ENCODE measurements at regions not wholly inside any gene's neighbourhood (a gene's known extent, or its start where the extent isn't known, plus 50 kb on each side); places are given as distances from the start of the nearest gene placed in this dataset.
"Not testable (repeated sequence)": the region's sequence is repeated elsewhere in the genome, so short reads cannot be mapped to it uniquely, and the experiment has no call there.

DNA sequence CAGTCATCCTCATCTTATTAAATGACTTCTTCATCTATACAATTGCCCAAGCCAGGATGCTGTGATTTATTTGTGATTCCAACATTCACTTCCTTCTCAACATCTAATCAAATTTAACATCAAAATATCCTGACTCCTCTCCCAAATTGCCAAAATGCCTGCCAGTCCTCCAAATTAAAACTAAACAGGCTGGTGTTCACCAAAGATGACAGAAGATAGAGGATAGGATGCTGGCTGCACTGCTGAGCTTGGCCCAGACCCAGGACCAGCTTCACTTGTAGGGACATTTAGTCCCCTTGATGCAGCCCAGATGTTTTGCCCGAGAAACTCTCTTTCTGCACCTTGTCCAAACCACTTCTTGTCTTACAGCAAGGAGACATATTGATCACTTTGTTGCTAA lies 540.0 kb upstream of the CNTNAP5 start:
- DNase-seq (ENCODE audit: low read depth) = no peak

DNA sequence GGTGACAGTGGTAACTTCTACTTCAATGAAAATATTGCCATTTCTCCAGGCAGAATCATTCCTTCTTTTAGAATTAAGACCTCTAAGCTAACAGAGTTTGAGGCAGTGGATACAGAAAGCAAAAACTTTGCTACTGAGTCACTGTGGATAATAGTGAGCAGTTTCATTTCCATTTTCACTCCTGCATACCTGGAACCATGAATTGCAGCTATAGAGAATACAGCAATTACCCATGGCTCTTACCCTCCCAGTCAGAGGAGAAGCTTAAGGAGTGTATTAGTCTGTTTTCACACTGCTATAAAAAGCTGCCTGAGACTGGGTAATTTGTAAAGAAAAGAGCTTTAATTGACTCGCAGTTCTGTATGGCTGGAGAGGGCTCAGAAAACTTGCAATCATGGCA lies 531.4 kb upstream of the CNTNAP5 start:
- DNase-seq (ENCODE audit: low read depth) = no peak

DNA sequence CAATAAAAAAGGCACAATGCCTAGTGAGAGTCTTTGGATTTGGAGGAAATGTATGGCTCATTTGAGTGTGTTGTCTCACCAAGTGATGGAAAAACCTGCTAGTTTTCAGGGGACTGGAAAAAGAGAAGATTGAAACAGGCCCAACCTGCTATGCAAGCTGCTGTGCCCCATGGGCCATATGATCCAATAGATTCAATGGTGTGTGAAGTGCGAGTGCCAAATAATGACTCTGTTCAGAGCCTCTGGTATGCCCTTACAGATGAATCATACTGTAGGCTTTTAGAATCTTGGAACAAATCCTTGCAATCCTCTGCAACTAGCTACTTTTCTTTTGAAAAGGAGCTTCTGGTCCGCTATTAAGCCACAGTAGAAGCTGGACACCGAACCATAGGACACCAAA lies 529.8 kb upstream of the CNTNAP5 start:
- DNase-seq (ENCODE audit: low read depth) = no peak

DNA sequence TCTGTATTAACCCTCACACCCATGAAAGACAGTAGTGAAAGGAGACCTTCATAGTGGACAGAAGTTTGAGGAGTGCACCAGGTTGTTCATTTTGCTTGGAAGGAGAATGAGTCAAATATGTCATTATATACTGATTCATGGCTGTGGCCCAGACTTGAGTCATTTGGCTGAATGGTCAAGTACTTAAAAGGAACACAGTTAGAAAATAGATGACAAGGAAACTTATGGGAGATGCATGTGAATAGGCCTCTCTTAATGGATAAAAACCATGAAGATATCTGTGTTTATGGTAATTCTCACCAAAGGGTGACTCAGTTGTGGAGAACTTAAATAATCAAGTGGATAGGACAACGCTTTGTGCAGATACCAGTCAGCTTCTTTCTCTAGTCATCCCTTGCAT lies 524.7 kb upstream of the CNTNAP5 start:
- no peak for DNase-seq (ENCODE audit: low read depth)

DNA sequence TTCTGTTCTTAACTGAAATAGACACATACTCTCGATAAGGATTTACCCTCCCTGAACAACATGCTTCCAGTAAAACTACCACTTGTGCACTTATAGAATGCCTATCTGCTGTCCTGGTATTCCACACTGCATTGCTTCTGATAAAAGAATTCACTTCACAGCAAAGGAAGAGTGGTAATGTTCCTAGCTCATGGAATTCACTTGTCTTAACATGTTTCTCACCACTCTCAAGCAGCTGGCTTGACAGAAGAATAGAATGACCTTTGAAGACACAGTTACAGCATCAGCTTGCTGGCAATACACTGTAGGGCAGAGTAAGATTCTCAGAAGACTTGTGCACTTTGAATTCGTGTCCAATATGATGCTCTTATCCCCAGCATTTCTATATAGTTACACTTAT lies 524.1 kb upstream of the CNTNAP5 start:
- no peak for DNase-seq (ENCODE audit: low read depth)

DNA sequence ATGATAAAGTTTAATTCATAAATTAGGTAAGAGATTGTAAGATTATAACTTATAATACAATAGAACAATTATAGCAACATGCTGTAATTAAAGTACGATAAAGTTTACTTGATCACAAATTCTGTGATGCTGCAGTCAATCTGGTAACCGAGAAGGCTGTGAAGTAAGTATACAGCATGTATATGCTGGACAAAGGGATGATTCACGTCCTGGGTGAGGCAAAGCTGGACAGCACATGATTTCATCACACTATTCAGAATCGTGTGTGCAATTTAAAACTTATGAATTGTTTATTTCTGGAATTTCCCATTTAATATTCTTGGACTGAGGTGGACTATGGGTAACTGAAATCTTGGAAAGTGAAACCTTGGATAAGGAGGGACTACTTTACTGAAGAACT lies 522.2 kb upstream of the CNTNAP5 start:
- DNase-seq (ENCODE audit: low read depth) = peak; percentile 3

DNA sequence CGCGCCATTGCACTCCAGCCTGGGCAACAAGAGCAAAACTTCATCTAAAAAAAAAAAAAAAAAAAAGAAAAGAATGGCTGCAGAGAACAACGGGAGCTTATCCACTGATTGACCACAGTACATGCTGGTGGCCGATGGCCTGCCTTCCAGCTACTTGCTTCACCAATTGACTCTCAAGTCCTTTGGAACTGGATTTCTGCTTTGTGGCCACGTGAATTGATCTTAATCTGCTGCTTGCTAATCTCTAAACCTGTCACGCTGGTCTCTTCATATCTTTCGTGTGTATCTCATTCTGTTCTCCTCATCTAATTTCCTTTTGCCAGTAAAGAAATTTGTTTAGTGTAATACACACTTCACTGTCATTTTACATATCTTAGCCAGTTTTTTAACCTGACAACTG lies 512.5 kb upstream of the CNTNAP5 start:
- DNase-seq (ENCODE audit: low read depth) = no peak

DNA sequence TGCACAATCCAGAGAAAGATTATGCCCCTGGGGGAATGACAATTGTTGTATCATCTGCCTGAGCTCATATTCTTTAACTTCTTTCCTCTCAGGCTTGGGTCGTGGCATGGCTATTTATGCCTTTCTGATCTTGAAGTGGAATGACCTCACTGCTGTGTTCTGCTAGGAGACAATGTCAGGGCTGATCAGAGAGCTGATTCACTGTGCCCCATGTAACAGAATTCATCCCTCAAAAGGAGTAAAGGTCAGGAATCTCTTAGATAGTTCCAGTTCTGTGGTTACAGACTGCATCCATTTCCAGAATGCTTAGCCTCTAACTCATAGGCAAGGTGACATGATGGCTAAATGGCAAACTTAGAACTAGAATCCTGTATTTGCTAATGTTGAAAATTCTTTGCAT lies 511.7 kb upstream of the CNTNAP5 start:
- no peak for DNase-seq (ENCODE audit: low read depth)

DNA sequence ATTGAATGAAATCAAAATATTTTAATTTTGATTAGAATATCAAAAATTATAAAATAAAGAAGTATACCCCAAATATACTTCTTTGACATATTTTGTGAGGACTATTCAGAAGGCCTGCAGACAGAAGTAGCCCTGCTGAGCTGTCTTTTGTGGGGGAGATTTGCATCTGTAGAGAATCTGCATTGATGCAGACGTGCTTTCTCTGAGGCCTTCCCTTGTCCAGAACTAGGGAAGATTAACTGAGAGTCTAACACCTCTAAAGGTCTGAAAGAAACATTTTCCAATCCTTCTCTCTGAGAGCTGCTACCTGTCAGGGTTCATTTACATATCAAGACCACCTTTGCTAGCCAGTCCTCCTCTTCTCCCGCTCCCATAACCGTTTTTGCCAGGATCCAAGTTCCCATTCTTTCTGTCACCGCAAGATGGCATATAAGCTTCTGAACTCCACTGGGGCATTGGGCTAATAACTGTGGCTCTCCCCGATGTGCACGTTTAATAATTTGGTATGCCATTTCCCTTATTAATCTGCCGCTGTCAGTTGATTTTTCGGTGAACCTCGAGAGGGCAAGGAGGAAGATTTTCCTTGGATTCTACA lies 510.4 kb upstream of the CNTNAP5 start:
- DNase-seq (ENCODE audit: low read depth) = no peak

DNA sequence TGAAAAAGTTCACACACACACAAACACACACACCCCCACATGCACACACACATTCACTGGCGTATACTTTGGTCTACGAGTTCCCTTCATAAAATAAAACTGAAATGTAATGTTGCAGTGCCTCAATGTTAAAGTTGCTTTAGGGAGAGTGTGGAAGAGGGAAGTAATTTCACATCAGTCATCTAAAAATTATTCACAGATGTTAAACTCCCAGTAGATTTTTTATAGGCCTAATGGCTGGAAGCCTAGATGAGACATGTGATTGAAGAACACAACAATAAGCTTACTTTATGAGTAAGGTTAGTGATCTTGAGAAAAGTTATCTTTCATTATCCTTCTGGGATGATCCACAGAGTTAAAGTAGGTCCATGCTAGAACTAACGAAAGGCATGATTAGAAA lies 506.7 kb upstream of the CNTNAP5 start:
- no peak for DNase-seq (ENCODE audit: low read depth)

DNA sequence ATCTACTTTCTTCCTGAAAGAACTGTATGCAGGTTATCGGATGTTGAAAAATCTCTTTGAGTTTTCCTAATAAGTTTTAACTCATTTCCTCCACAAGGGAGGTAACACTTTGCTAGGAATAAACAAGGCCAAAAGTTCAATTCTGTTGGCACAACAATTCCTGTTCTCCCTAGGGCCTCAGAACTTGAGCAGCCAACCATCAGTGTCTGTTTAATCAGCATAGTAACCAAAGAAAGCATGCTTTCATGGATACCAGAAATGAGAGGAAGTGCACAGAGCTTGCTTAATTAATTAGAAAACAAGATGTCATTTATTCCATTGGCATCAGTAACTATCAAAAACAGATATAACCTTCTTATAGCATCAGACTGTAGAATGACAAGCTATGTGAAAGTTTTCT lies 503.2 kb upstream of the CNTNAP5 start:
- no peak for DNase-seq (ENCODE audit: low read depth)

DNA sequence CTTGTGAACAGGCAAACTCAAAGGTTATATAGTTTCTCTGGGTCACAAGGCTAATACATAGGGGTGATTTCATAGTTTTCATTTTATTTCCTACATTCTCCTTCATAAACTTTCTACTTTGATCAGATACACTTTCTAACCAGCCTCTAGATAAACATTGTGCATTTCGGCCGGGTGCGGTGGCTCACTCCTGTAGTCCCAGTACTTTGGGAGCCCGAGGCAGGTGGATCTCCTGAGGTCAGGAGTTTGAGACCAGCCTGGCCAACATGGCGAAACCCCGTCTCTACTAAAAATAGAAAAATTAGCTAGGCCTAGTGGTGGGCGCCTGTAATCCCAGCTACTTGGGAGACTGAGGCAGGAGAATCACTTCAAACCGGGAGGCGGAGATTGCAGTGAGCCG lies 502.6 kb upstream of the CNTNAP5 start:
- not testable (repeated sequence) for DNase-seq (ENCODE audit: low read depth)

DNA sequence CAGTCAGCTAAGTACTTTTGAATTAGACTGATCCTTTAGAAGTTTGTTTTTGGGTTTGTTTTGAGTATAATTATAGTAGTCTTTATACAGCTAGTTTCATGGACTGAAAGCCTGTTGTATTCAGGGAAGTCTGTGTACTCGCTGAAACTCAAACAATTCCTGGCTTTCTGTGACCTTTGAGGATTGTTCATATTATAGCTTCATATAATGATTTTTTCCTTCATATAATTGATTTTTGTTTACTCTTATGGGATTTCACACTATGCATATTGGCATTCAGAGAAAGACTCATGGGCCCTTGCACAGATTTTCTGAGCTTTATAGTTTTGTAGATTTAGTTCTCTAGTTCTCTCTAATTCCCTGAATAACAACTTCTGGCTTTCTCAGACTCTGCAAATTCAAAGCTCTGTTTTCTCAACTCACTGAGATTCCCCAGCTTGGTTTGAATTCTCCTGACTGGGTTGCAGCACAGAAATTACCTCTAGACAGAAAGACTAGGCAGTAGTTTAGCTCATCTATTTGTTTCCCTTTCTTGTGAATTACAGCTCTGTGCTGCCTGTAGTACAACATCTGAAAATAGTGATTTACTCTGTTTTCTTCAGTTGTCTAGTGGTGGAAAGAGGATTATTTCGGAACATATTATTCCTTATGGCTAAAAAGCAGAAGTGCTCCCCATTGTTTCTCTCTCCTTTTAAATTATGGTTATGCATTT lies 495.9 kb upstream of the CNTNAP5 start:
- no peak for DNase-seq (ENCODE audit: low read depth)

DNA sequence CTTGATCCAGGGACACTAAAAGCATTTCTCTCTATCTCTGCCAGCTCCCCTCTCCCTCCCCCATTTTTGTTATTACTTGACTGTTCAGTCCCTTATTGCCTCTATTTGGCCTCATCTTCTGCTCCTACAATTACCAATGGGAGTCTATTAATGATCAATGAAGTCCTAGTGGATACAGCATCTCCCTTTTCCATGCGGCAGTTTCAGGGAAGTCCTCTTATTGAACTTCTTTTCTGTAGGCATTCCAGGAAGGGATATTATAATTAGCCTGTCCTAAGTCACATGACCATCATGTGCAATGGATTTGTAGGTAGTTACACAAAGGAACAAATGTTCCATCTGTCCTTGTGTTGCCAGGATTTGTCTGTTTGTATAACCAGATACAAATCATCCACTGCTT lies 495.1 kb upstream of the CNTNAP5 start:
- DNase-seq (ENCODE audit: low read depth) = no peak

DNA sequence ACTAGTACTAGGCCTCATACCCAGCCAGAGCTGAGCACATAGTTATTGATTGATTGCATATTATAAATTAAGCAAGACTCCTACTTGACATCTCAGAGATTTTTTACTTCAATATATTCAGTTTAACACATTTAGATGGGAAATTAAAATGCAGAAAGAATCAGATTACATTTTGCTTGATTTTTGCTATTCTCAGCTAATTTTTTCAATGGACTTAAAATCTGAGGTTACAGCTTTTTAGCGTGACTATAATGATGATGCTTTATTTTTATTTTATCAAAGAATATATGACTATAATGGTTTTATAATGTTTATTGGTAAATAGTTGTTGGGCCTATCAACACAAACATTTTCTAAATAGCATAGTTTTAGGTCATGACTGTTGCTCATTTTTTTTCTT lies 493.0 kb upstream of the CNTNAP5 start:
- DNase-seq (ENCODE audit: low read depth) = no peak

DNA sequence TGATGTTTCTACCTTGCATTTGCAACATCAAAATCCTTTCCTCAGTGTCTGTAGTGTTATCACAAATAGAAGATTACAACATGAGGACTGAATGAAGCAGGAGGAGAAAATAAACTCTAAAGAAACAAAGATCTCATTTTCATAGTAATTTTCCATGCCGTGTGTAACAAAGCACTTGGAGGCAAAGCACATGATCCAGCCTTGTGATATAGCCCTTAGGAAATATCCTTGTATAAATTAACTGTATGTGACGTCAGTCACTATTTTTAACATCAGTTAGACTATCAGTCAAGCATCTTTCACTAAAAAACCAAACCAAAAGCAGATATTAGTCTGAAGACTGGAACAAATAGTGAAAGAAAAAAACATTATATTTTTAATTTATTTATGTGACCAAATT lies 492.1 kb upstream of the CNTNAP5 start:
- no peak for DNase-seq (ENCODE audit: low read depth)

DNA sequence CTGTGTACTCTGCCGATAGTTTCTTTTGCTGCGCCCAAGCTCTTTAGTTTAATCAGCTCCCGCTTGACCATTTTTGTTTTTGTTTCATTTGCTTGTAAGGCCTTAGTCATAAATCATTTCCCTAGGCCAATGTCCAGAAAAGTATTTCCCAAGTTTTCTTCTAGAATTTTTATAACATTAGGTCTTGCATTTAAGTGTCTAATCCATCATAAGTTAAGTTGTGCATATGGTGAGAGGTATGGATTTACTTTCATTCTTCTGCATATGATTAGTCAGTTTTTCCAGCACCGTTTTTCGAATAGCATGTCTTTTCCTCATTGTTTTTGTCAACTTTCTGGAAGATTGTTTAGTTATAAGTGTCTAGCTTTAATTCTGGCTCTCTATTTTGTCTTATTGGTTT lies 484.8 kb upstream of the CNTNAP5 start:
- DNase-seq (ENCODE audit: low read depth) = no peak

DNA sequence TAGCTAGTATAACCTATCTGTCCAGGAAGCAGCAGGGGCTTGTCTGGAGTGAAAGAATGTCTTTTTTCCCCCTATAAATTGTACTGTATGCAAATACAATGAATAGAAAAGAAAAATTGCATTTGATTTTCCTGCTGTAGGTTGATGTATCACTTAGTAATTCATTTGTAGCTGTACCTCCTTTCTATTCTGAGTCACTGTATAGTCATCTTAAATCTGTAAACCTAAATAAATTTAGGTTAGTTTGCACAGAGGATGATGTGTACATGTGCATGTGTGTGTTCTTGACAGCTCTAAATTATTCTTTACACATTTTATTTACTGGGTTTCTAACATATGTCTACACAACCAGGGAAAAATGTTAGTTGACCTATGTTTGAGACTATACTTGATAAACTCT lies 478.7 kb upstream of the CNTNAP5 start:
- no peak for DNase-seq (ENCODE audit: low read depth)

DNA sequence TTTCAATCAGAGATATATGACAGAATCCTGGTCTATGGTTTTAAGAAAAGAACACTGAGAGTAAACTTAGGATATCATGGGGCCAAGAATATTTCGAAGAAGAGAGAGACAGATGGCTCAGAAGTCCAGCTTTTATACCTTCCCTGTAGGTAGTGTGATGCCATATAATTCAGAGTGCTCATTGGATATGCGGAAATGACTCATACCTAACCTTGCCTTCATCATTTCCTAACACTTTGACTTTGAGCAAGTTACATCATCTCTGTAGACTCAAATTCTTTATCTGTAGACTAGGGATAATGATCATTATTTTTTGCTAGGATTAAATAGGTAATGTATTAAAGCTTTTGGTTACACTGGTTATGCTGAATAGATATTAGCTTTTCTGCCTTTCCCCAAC lies 461.6 kb upstream of the CNTNAP5 start:
- DNase-seq (ENCODE audit: low read depth) = no peak

DNA sequence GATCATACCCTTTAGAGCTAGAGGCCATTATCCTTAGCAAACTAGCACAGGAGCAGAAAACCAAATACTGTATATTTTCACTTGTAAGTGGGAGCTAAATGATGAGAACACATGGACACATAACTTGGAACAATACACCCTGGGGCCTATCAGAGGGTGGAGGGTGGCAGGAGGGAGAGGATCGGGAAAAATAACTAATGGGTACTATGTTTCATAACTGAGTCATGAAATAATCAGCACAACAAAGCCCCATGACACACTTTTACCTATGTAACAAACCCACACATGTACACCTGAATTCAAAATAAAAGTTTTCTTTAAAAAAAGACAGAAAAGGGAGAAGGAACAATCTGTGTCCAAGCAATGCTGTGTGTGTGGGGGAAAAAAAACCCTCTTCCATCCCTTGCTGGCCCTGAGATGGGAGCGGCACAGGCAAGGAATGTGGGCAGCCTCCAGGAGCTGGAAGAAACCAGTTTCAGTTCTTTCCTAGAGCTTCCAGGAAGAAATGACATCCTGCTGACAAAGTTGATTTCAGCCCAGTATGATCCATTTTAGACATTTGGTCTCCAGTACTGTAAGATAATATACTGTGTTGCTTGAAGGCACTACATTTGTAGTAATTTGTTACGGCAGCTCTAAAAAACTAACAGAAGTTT lies 458.7 kb upstream of the CNTNAP5 start:
- no peak for DNase-seq (ENCODE audit: low read depth)

DNA sequence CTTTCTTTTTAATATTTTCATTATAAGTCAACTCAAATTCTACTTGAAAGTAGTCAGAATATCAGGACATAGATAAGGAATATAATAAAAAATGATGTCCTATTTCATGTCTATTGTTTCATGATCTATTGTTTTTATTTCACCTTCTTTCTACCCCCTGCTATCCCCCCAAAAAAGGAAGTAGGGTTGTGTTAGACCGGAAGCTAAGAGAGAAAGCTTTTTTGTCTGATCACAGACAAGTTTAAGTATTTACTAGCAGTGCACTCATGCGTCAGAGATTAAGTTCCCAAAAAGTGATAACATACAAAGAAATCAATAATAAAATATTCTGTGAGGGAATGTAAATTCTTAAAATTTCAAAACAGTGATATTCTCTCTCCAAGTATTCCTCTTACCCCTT lies 447.1 kb upstream of the CNTNAP5 start:
- DNase-seq (ENCODE audit: low read depth) = no peak

DNA sequence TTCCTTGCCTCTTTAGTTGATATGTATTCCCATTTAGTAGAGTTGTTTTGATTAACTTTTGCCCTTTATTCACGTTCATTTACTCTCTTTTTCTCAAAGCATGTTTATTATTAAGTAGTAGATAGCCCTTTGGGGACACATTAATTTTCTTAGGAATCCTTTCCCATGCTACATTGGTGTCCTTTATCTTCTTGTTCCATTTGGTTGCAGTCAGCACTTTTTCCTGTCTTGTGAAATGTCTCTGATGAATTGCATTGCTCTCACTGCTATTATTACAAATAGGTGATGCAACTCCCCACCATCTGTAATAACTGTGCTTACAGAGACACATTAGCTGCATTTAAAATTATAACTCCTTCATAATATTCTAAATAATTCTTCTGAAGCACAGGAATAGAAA lies 428.5 kb upstream of the CNTNAP5 start:
- no peak for DNase-seq (ENCODE audit: low read depth)

DNA sequence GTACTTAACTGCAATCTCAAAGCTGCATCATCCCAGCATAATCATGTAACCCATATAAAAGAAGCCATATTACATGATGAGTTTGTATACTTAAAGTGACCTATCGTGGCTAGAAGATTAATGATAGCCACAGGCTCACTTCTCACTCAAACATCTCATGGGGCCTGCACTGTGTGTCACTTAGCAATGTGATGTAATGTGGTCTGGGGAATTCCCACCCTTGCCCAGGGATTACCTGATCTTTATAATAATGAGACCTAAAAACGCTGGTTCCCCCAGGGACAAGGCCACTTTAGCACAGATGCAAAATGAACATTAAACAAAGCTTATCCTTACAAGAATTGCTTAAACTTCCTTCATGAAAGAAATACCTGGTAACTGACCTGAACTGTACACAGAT lies 427.1 kb upstream of the CNTNAP5 start:
- no peak for DNase-seq (ENCODE audit: low read depth)

DNA sequence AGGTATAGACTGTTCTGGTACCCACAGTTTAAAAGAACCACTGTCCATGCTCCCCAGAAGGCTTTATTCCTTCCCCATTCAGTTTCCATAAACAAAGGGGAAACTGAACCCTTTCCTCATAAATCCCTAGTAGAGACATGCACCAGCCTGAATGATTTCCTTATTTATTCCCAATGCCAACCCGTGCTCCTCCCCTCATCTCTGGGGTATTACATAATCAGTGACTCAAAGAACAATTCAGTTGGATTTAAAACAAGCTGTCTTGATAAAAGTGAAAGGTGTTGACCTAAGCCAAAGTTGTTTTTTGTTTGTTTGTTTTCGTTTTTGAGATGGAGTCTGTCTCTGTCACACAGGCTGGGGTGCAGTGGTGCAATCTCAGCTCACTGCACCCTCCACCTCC lies 418.5 kb upstream of the CNTNAP5 start:
- no peak for DNase-seq (ENCODE audit: low read depth)
